NCI-H1105 treated with DMSO at 0.1 percent for 48 hours (cell line): ENCODE measurements at regions not wholly inside any gene's neighbourhood (a gene's known extent, or its start where the extent isn't known, plus 50 kb on each side); places are given as distances from the start of the nearest gene placed in this dataset.
"Not testable (repeated sequence)": the region's sequence is repeated elsewhere in the genome, so short reads cannot be mapped to it uniquely, and the experiment has no call there.

Experiments used
- DNase-seq: peaks from one replicate; lab custom pipeline; 2025; lab: John Stamatoyannopoulos, UW

- DNase-seq: no peak
Observed at GRCh38 chr2:237196866-237197618, 111.4 kb downstream of the COPS8 start.

GRCh38 chr2:237198164-237198855, 112.6 kb downstream of the COPS8 start:
- DNase-seq: no peak

- no peak for DNase-seq
Observed at GRCh38 chr2:237199082-237199481, 113.4 kb downstream of the COPS8 start.

- DNase-seq: no peak
Observed at GRCh38 chr2:237199577-237199976, 113.9 kb downstream of the COPS8 start.

- DNase-seq: no peak
Observed at GRCh38 chr2:237200462-237200861, 114.8 kb downstream of the COPS8 start.

- DNase-seq: no peak
Observed at GRCh38 chr2:237201461-237202287, 116.0 kb downstream of the COPS8 start.

- DNase-seq: no peak
Observed at GRCh38 chr2:237202288-237203030, 116.8 kb downstream of the COPS8 start.

- no peak for DNase-seq
Observed at GRCh38 chr2:237205043-237205541, 119.4 kb downstream of the COPS8 start.

GRCh38 chr2:237205561-237205971, 119.9 kb downstream of the COPS8 start:
- no peak for DNase-seq

GRCh38 chr2:237207646-237208045, 122.0 kb downstream of the COPS8 start:
- no peak for DNase-seq

- no peak for DNase-seq
Observed at GRCh38 chr2:237208373-237209260, 122.9 kb downstream of the COPS8 start.

GRCh38 chr2:237209885-237210284, 124.2 kb downstream of the COPS8 start:
- DNase-seq: no peak

GRCh38 chr2:237210297-237210696, 124.6 kb downstream of the COPS8 start:
- no peak for DNase-seq

- no peak for DNase-seq
Observed at GRCh38 chr2:237210763-237211162, 125.1 kb downstream of the COPS8 start.

- not testable (repeated sequence) for DNase-seq
Observed at GRCh38 chr2:237212356-237213279, 126.9 kb downstream of the COPS8 start.

GRCh38 chr2:237213315-237214022, 127.8 kb downstream of the COPS8 start:
- DNase-seq: no peak

- no peak for DNase-seq
Observed at GRCh38 chr2:237214030-237214675, 128.5 kb downstream of the COPS8 start.

GRCh38 chr2:237214963-237215362, 129.3 kb downstream of the COPS8 start:
- no peak for DNase-seq
